K562 (cell line): ENCODE measurements at regions not wholly inside any gene's neighbourhood (a gene's known extent, or its start where the extent isn't known, plus 50 kb on each side); places are given as distances from the start of the nearest gene placed in this dataset.

Experiments used
- ATAC-seq: fragments of 200-7000 bp; cut with Tn5 transposase; 3 replicates; pipeline ENCODE4 v1.9.1; 2020; ENCODE audit warnings: moderate library complexity
- BruUV-seq: library from RNA; stranded (reverse); fragments of 400-500 nt; replicated peaks from 2 replicates; lab custom pipeline; 2021; lab: Mats Ljungman, UMichigan
- CTCF ChIA-PET: fragments of 300-600 bp; formaldehyde crosslinking; extraction: SDS; loops from one replicate; lab custom pipeline; 2021; ENCODE audit warnings: low intra/inter-chr PET ratio; lab: Yijun Ruan, JAX
- POLR2A ChIA-PET: fragments of 300-600, 350-650 bp; sonication (Branson Sonifier 250); formaldehyde crosslinking; extraction: SDS; loops from one replicate; lab custom pipeline; 2021; ENCODE audit warnings: antibody characterized with exemption, inconsistent platforms; lab: Yijun Ruan, JAX
- DNase-seq, 4 experiments: peaks; one replicate each; pipeline versions ENCODE4 v3.0.0 to v3.0.0-alpha.2; 2011 to 2018; ENCODE audit warnings: low spot score in 3 of 4, mixed read lengths in 3 of 4; ENCODE audit errors: extremely low read depth in 1 of 4
- FAIRE-seq: peaks from 2 replicates; lab custom pipeline; 2011; peaks lifted over from hg19 to GRCh38; lab: Jason Lieb, UNC
- H2AFZ ChIP-seq: 2 replicates; pipeline ENCODE4 v1.6.0; 2011; ENCODE audit warnings: low read depth, low read length, control low read depth, inconsistent platforms
- H3K27ac ChIP-seq: fragments of 200-600 bp; 3 replicates; pipeline ENCODE4 v1.8.0; 2011; ENCODE audit warnings: low read depth, mild to moderate bottlenecking, control low read depth, inconsistent platforms, low read length, moderate library complexity, mixed read lengths; ENCODE audit errors: extremely low read depth
- H3K27me3 ChIP-seq, 2 experiments: fragments of 300-600 bp in 1 of 2; 2 replicates in 1 of 2; 3 replicates in 1 of 2; pipeline versions ENCODE4 v1.6.0 to v1.8.0; 2011; ENCODE audit warnings: inconsistent platforms in 2 of 2, low read length in 2 of 2, mild to moderate bottlenecking in 1 of 2, mixed read lengths in 1 of 2, moderate library complexity in 1 of 2; ENCODE audit not compliant: control insufficient read depth in 2 of 2, insufficient read depth in 2 of 2
- H3K36me3 ChIP-seq: fragments of 300-600 bp; 3 replicates; pipeline ENCODE4 v1.8.0; 2011; ENCODE audit warnings: mild to moderate bottlenecking, low read length, inconsistent platforms; ENCODE audit not compliant: control insufficient read depth, insufficient read depth
- H3K4me1 ChIP-seq, 2 experiments: fragments of 200-600 bp in 1 of 2; replicated peaks in 1 of 2; 2 replicates in 1 of 2; 3 replicates in 1 of 2; pipeline versions ENCODE4 v1.5.1 to v1.8.0; 2011; ENCODE audit warnings: inconsistent platforms in 2 of 2, low read length in 2 of 2, mild to moderate bottlenecking in 1 of 2, mixed read lengths in 1 of 2, moderate library complexity in 1 of 2; ENCODE audit not compliant: control insufficient read depth in 2 of 2, insufficient read depth in 2 of 2
- H3K4me2 ChIP-seq: 2 replicates; pipeline ENCODE4 v1.6.1; 2011; ENCODE audit warnings: low read length, control low read depth, inconsistent platforms, mixed read lengths; ENCODE audit not compliant: insufficient read depth
- H3K4me3 ChIP-seq: fragments of 200-600 bp; sonication (generic), shearing (Covaris generic); 2 replicates; pipeline ENCODE4 v1.5.1; 2016; ENCODE audit warnings: control low read depth, inconsistent platforms
- H3K79me2 ChIP-seq: fragments of 200-600 bp; 3 replicates; pipeline ENCODE4 v1.8.0; 2011; ENCODE audit warnings: low read length, inconsistent platforms; ENCODE audit not compliant: control insufficient read depth, insufficient read depth
- H3K9ac ChIP-seq, 2 experiments: 2 replicates each; pipeline versions ENCODE4 v1.6.0 to v1.6.1; 2011; ENCODE audit warnings: low read depth in 2 of 2, low read length in 2 of 2, control low read depth in 1 of 2, inconsistent platforms in 1 of 2, mild to moderate bottlenecking in 1 of 2, mixed read lengths in 1 of 2; ENCODE audit not compliant: insufficient read depth in 1 of 2
- H3K9me1 ChIP-seq: one replicate; pipeline ENCODE4 v1.6.0; 2011; ENCODE audit warnings: inconsistent platforms, mild to moderate bottlenecking, low read length, moderate library complexity; ENCODE audit not compliant: control insufficient read depth, insufficient read depth
- H3K9me3 ChIP-seq: replicated peaks from 2 replicates; pipeline ENCODE4 v1.5.1; 2011; ENCODE audit warnings: low read depth, low read length, inconsistent platforms; ENCODE audit not compliant: control insufficient read depth, insufficient read depth
- H4K20me1 ChIP-seq: replicated peaks from 2 replicates; pipeline ENCODE4 v1.6.1; 2011; ENCODE audit warnings: low read length, inconsistent platforms, mixed read lengths; ENCODE audit not compliant: control insufficient read depth, insufficient read depth
- ARID3A ChIP-seq: IDR thresholded peaks from 2 replicates; pipeline ENCODE4 v1.6.1; 2012; ENCODE audit warnings: low read depth, low read length, improper control_type of control experiment, borderline replicate concordance
- BRF1 ChIP-seq: IDR thresholded peaks from 3 replicates; pipeline ENCODE4 v1.6.1; 2011; ENCODE audit warnings: borderline replicate concordance, mild to moderate bottlenecking; ENCODE audit not compliant: insufficient read length; ENCODE audit errors: extremely low read depth
- CEBPG ChIP-seq, 3 experiments: fragments of 200-800 bp in 1 of 3; sonication (Bioruptor generic) in 1 of 3; sonication (generic) in 1 of 3; formaldehyde crosslinking in 1 of 3; IDR thresholded peaks in 2 of 3; conservative IDR thresholded peaks in 1 of 3; 2 replicates each; pipeline versions ENCODE4 v1.6.1 to v1.8.0; 2016 to 2022; ENCODE audit warnings: missing compliant biosample characterization in 2 of 3, missing genetic modification characterization in 2 of 3, mild to moderate bottlenecking in 1 of 3, missing genetic modification reagents in 1 of 3
- DDX20 ChIP-seq: fragments of 450-650 bp; IDR thresholded peaks from 2 replicates; pipeline ENCODE4 v1.6.1; 2016; ENCODE audit warnings: missing genetic modification characterization, low read depth, mild to moderate bottlenecking, missing compliant biosample characterization, moderate library complexity
- DEAF1 ChIP-seq: fragments of 450-650 bp; formaldehyde crosslinking; IDR thresholded peaks from 2 replicates; pipeline ENCODE4 v1.4.0; 2020; ENCODE audit warnings: mild to moderate bottlenecking, moderate library complexity
- EP400 ChIP-seq: fragments of 450-650 bp; IDR thresholded peaks from 2 replicates; pipeline ENCODE4 v1.6.1; 2017; ENCODE audit warnings: antibody characterized with exemption, mild to moderate bottlenecking, moderate library complexity
- FIP1L1 ChIP-seq: fragments of 200-400 bp; formaldehyde crosslinking; IDR thresholded peaks from 2 replicates; pipeline ENCODE4 v1.6.1; 2018; ENCODE audit warnings: mild to moderate bottlenecking, low read depth, low read length; ENCODE audit not compliant: poor library complexity, severe bottlenecking
- JUND ChIP-seq, 2 experiments: IDR thresholded peaks; 2 replicates in 1 of 2; 3 replicates in 1 of 2; pipeline ENCODE4 v1.6.1; 2011; ENCODE audit warnings: borderline replicate concordance in 2 of 2, low read depth in 2 of 2, low read length in 2 of 2, improper control_type of control experiment in 1 of 2, missing biosample characterization in 1 of 2, missing genetic modification characterization in 1 of 2, missing genetic modification reagents in 1 of 2
- KDM5B ChIP-seq: fragments of 200-600 bp; sonication (generic); IDR thresholded peaks from 2 replicates; pipeline ENCODE4 v1.6.1; 2012; ENCODE audit warnings: low read depth, mild to moderate bottlenecking, moderate library complexity, low read length, control low read depth, inconsistent platforms; ENCODE audit not compliant: insufficient replicate concordance
- RAD21 ChIP-seq, 2 experiments: fragments of 250-450 bp in 1 of 2; fragments of 450-650 bp in 1 of 2; sonication (Bioruptor Pico) in 1 of 2; formaldehyde crosslinking in 1 of 2; IDR thresholded peaks in 1 of 2; conservative IDR thresholded peaks in 1 of 2; 2 replicates each; pipeline versions ENCODE4 v1.4.0 to v1.8.0; 2020 to 2022; ENCODE audit warnings: mild to moderate bottlenecking in 2 of 2, moderate library complexity in 1 of 2
- SMC3 ChIP-seq: conservative IDR thresholded peaks from 2 replicates; pipeline ENCODE4 v1.6.1; 2011; ENCODE audit warnings: low read depth, low read length, improper control_type of control experiment; ENCODE audit not compliant: insufficient read depth
- SRSF1 ChIP-seq: fragments of 200-400 bp; formaldehyde crosslinking; IDR thresholded peaks from 2 replicates; pipeline ENCODE4 v1.6.1; 2017; ENCODE audit warnings: mild to moderate bottlenecking, low read depth, low read length, moderate library complexity
- WGBS: fragments of 100-300 bp; shearing (Covaris generic); methylation state at CpG from one replicate; pipeline ENCODE4 v1.1.6; 2016; ENCODE audit warnings: low coverage, mixed read lengths; ENCODE audit not compliant: insufficient coverage; ENCODE audit errors: missing lambda C conversion rate; 5-methylcytosine and 5-hydroxymethylcytosine counted together
- in situ Hi-C: fragments of 300-500 bp; cut with MboI; formaldehyde crosslinking; loops from 4 replicates; pipeline ENCODE4 v1.15.0; 2018; ENCODE audit warnings: inconsistent platforms, mixed read lengths
- intact Hi-C: fragments of 100-400 bp; cut with micrococcal nuclease; formaldehyde crosslinking; loops from 2 replicates; pipeline ENCODE4 v1.14.2; 2022

- H4K20me1 ChIP-seq: no peaks in the 10 kb centered on the region
- peak; percentile 17 to 70 (median 24) for DNase-seq
- H3K27me3 ChIP-seq: no peaks in the 10 kb centered on the region
- H3K36me3 ChIP-seq: no peaks in the 10 kb centered on the region
- H3K9me3 ChIP-seq: no peaks in the 10 kb centered on the region
- no peaks in the 10 kb centered on the region for H3K9me1 ChIP-seq
- no peak overlapping the region for H3K27ac ChIP-seq
- in situ Hi-C loops (loop anchor here (10.0 to 25.0 kb wide), 2 partner anchors 629 to 1052 kb away; no protein-coding TSS in a partner anchor), intact Hi-C loops (loop anchor here (1.0 to 10.0 kb wide), 7 partner anchors 194 to 1149 kb away; partner anchors contain the start of gene EPM2A)
- H3K4me2 ChIP-seq: no peak overlapping the region
- POLR2A ChIA-PET: no interaction called here
- H3K4me1 ChIP-seq: peaks cover 0 to 8% of the 10 kb centered on the region in 2 experiments; a peak in 2 of 5 replicates
- CTCF ChIA-PET: interaction anchor here (0.6 to 3.5 kb wide), 8 partner anchors 42 to 1118 kb away, joined by 3 to 34 read pairs (median 4); no protein-coding TSS in a partner anchor
- ATAC-seq: peak; percentile 57; the same call in 2 of the 3 replicates
- FAIRE-seq: peak; percentile 55
- 0% methylated on average over 3 of the region's 3 CpGs for WGBS
- no peak overlapping the region for H3K4me3 ChIP-seq
- no peaks in the 10 kb centered on the region for H3K79me2 ChIP-seq
- BruUV-seq: no TSS peak
- 0 out of 4 replicates have a peak overlapping the region, but pooled peaks of 1 of the 2 experiments have one; percentile 9 for H3K9ac ChIP-seq
- peak overlapping the region; percentile 26; the same call in 1 of the 2 replicates for H2AFZ ChIP-seq
- TF ChIP-seq ARID3A (peak; percentile 80; the same call in 1 of the 2 replicates), SMC3 (peak; percentile 76), KDM5B (no peak), DDX20 (no peak), CEBPG (CRISPR knock-in tag; IDR thresholded peaks at IDR 0.05) (no peak), CEBPG (tag; conservative IDR thresholded peaks at IDR 0.05 in 1 of 2, IDR thresholded peaks at IDR 0.05 in 1 of 2) (peak in 1 of 2 experiments; percentile 46; a peak in 1 of 4 replicates), DEAF1 (CRISPR knock-in tag) (peak; percentile 93), RAD21 (CRISPR knock-in tag; conservative IDR thresholded peaks at IDR 0.05 in 1 of 2, IDR thresholded peaks at IDR 0.05 in 1 of 2) (peak; percentile 95), EP400 (peak; percentile 10; the same call in 1 of the 2 replicates), BRF1 (no peak), SRSF1 (no peak), FIP1L1 (no peak), JUND (IDR thresholded peaks at IDR 0.05; ENCODE audit: borderline replicate concordance, low read depth, low read length) (peak; percentile 12; the same call in 1 of the 2 replicates), JUND (tag; IDR thresholded peaks at IDR 0.05; ENCODE audit: borderline replicate concordance, low read depth, low read length) (no peak)
Measured at GRCh38 chr6:144585217-144585814, 300.2 kb downstream of the UTRN start.
